Type B pancreatic cell (in vitro differentiated cells): ENCODE measurements at regions not wholly inside any gene's neighbourhood (a gene's known extent, or its start where the extent isn't known, plus 50 kb on each side); places are given as distances from the start of the nearest gene placed in this dataset.

Experiments used
- DNase-seq: peaks from one replicate; pipeline ENCODE4 v3.0.0; 2021; ENCODE audit warnings: mixed read lengths; ENCODE audit not compliant: unreplicated experiment; ENCODE audit errors: extremely low spot score
- H3K27ac Mint-ChIP-seq: 2 replicates; pipeline ENCODE4 v1.8.0; 2021; ENCODE audit warnings: mild to moderate bottlenecking, mixed read lengths
- H3K27me3 Mint-ChIP-seq: 2 replicates; pipeline ENCODE4 v1.8.0; 2021; ENCODE audit warnings: mixed read lengths
- H3K36me3 Mint-ChIP-seq: 2 replicates; pipeline ENCODE4 v1.8.0; 2021; ENCODE audit warnings: mixed read lengths
- H3K4me1 Mint-ChIP-seq: one replicate; pipeline ENCODE4 v1.8.0; 2021; ENCODE audit warnings: mixed read lengths; ENCODE audit not compliant: unreplicated experiment
- H3K4me3 Mint-ChIP-seq: 2 replicates; pipeline ENCODE4 v1.8.0; 2021; ENCODE audit warnings: mild to moderate bottlenecking, mixed read lengths
- H3K9me3 Mint-ChIP-seq: 2 replicates; pipeline ENCODE4 v1.8.0; 2021; ENCODE audit warnings: mixed read lengths
- TF ChIP-seq, protein P1 (sequence below): fragments of 200-600 bp; sonication (generic); conservative IDR thresholded peaks from 2 replicates; pipeline ENCODE4 v1.5.0; 2021; ENCODE audit warnings: antibody characterized with exemption, mild to moderate bottlenecking

DNA sequence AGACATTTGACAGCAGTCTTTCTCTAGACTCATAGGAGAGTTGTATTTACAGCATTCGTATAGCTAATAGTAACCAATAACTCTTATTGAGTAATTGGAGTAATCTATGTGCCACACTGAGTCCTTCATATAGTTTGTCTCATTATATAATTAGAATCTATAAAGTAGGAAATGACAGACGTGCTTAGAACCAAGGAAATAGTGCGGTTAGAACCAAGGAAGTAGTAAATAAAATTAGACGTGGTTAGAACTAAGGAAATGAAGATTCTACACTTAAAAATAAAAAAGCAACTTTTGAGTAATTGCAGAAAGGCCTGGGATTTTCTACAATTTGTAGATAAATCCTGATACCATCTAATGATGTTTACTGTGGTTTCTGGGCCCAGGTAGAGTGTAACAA, 107.8 kb upstream of the TNFSF11 start:
- H3K9me3 Mint-ChIP-seq, result peaks cover 3% of the 10 kb centered on the region
- H3K4me1 Mint-ChIP-seq, result no peaks in the 10 kb centered on the region
- DNase-seq, result no peak
- no peaks in the 10 kb centered on the region for H3K36me3 Mint-ChIP-seq
- H3K4me3 Mint-ChIP-seq, result no peak overlapping the region
- no peaks in the 10 kb centered on the region for H3K27me3 Mint-ChIP-seq
- no peak overlapping the region for H3K27ac Mint-ChIP-seq
- TF ChIP-seq, protein P1, sequence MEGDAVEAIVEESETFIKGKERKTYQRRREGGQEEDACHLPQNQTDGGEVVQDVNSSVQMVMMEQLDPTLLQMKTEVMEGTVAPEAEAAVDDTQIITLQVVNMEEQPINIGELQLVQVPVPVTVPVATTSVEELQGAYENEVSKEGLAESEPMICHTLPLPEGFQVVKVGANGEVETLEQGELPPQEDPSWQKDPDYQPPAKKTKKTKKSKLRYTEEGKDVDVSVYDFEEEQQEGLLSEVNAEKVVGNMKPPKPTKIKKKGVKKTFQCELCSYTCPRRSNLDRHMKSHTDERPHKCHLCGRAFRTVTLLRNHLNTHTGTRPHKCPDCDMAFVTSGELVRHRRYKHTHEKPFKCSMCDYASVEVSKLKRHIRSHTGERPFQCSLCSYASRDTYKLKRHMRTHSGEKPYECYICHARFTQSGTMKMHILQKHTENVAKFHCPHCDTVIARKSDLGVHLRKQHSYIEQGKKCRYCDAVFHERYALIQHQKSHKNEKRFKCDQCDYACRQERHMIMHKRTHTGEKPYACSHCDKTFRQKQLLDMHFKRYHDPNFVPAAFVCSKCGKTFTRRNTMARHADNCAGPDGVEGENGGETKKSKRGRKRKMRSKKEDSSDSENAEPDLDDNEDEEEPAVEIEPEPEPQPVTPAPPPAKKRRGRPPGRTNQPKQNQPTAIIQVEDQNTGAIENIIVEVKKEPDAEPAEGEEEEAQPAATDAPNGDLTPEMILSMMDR, result no peak

DNA sequence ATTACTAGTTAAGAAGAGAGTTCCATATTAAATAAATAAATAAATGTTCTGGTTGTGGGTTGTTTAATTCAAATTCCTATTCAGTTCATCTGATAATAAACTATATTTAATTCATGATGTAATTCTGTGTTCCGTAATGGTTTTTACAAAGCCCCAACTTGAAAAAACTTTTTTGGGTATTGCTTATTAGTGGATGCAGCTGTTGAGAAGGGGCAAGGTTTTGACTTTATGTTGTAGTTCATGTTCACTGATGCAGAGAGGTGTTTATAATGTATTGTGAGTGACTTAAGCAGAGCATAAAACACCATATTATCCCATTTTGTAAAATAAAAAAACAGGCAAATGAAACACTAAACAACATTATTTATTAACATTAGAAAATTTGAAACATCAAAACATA, 107.3 kb upstream of the TNFSF11 start:
- TF ChIP-seq, protein P1, result no peak
- H3K9me3 Mint-ChIP-seq, result peaks cover 3% of the 10 kb centered on the region

DNA sequence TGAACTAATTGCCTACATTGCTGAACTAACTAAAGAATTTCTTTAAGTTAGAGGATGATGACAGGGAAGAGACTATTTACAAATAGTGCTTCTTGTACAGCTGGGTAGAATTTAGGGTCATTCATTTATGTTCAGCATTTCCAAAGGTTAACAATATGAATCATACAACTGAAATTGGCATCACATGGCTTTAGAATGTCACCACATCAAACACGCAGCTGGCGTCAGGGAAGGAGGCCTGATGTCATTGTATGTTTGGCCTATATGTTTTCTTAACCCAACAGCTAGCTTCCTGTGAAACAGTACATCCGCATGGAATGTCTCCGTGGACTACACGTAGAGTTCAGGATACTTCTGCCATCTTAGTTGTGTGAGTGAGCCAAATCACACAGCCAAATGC, 99.0 kb upstream of the TNFSF11 start:
- H3K9me3 Mint-ChIP-seq, result peaks cover 3% of the 10 kb centered on the region
- no peaks in the 10 kb centered on the region for H3K36me3 Mint-ChIP-seq
- no peak for DNase-seq
- H3K4me3 Mint-ChIP-seq, result no peak overlapping the region
- peaks cover 4% of the 10 kb centered on the region for H3K27me3 Mint-ChIP-seq
- TF ChIP-seq, protein P1, result no peak
- no peaks in the 10 kb centered on the region for H3K4me1 Mint-ChIP-seq
- H3K27ac Mint-ChIP-seq, result no peak overlapping the region

More for the DNA sequence above, 107.3 kb upstream of the TNFSF11 start:
- no peak for DNase-seq
- no peak overlapping the region for H3K4me3 Mint-ChIP-seq
- H3K27me3 Mint-ChIP-seq, result no peaks in the 10 kb centered on the region
- no peaks in the 10 kb centered on the region for H3K36me3 Mint-ChIP-seq
- H3K27ac Mint-ChIP-seq, result no peak overlapping the region
- H3K4me1 Mint-ChIP-seq, result no peaks in the 10 kb centered on the region

DNA sequence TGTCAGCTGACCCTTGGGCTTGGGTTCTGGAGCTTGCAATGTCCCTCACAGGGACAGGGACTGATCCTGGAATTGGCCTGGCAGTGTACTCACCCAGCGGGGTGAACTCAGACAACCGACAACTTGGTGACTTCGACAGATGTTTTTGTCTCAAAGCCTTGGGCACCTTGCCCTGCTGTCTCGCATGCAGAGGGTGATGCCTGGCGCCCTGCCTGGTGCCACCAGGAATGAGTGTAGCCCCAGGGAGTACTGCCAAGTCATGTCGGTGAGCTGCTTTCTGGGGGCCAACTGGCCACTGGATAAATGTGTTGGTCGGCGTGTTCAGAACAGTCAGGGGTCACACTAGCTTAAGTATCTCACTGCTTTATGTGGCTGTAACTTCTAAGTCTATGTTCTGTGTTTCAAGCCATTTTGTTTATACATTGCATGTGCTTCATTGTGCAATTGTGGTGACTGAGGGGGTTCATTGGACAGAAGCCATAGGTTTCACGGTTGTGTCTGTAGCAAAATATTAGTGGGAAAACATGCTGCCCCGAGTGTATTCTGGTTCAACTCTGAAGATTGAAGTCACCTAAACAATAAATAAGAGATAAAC, 96.3 kb upstream of the TNFSF11 start:
- Mint-ChIP-seq H3K27me3 (peaks cover 4% of the 10 kb centered on the region), H3K9me3 (no peaks in the 10 kb centered on the region), H3K4me3 (no peak overlapping the region), H3K27ac (no peak overlapping the region), H3K36me3 (no peaks in the 10 kb centered on the region), H3K4me1 (no peaks in the 10 kb centered on the region)
- no peak for DNase-seq
- TF ChIP-seq, protein P1, result no peak

DNA sequence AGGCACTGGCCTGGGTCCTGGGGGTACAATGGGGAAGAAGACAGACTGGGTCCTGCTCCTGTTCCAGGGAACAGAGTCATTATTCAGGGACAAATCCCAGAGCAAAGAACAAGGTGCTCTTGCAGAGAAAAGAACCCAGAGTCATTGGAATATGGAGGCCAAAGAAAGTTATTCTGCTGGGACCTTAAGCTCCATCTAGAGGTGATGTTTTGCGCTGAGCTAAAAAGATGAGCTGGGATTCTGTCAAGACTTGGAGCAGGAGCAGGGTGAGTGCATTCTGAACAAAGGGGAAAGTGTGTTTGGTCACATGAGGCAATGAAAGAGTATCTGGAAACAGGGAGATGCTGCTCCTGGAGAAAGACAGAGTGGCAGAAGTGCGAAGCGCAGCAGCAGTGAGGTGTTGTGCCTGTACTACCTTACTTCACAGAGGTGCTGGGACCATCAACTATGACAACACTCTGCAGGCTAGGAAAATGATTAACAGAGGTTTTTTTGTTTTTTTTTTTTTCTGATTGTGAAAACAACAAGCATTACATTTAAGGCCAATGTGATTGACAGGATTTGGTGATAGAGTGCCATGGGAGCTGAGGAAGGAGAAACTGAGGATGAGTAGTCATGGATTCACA, 95.3 kb upstream of the TNFSF11 start:
- Mint-ChIP-seq H3K4me3 (no peak overlapping the region), H3K27me3 (peaks cover 4% of the 10 kb centered on the region), H3K27ac (no peak overlapping the region), H3K9me3 (no peaks in the 10 kb centered on the region), H3K4me1 (no peaks in the 10 kb centered on the region), H3K36me3 (no peaks in the 10 kb centered on the region)
- TF ChIP-seq, protein P1, result peak; percentile 54
- no peak for DNase-seq
